ENCODE measurements at regions not wholly inside any gene's neighbourhood (a gene's known extent, or its start where the extent isn't known, plus 50 kb on each side); places are given as distances from the start of the nearest gene placed in this dataset.
A peak's percentile ranks its signal among the peaks of the same experiment; 100 is the strongest.

DNA sequence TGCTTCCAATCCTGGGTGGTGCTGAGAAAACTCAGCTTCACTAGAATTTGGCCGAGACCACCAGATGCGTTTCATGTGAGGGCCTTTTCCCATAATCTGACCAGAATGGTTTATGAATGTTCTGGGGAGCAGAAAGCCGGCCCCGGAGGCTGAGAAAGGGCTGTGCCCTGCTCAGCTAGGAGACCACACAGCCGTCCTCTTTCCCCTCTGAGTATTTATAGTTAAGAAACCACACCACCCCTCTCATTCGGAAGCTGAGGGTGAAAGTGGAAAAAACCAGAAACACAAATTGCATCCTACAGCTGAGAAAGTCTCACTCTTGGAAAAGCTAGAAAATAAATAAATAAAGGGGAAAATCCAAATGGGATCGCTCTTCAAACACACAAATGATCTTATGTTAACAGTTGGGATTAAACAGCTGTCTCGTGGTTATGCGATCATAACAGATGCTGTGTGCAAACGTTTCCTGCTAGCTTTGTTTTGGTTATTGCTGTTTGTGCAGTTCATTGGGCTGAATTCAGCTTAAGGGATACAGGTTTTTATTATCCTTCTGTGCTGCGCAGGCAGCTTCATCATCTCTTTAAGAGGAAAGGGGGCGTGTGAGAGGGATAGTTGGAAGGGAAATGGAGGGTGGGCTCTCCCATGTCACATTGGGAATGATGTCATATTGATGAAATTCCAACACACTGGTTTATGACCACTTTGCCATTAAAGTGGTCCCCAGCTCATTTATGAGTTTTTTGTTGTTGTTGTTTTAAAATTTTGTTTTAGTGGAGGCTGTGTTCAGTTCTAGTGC lies 1026.2 kb upstream of the NR2F2 start:
- Histone ChIP-seq H3K9me3 (ENCODE audit: control insufficient read depth, insufficient read depth, low read length) (no peaks in the 10 kb centered on the region), H3K4me1 (ENCODE audit: insufficient read depth, low read length) (no peaks in the 10 kb centered on the region), H3K36me3 (ENCODE audit: insufficient read depth, low read length) (no peaks in the 10 kb centered on the region), H3K9ac (ENCODE audit: low read depth, low read length) (no peak overlapping the region)

DNA sequence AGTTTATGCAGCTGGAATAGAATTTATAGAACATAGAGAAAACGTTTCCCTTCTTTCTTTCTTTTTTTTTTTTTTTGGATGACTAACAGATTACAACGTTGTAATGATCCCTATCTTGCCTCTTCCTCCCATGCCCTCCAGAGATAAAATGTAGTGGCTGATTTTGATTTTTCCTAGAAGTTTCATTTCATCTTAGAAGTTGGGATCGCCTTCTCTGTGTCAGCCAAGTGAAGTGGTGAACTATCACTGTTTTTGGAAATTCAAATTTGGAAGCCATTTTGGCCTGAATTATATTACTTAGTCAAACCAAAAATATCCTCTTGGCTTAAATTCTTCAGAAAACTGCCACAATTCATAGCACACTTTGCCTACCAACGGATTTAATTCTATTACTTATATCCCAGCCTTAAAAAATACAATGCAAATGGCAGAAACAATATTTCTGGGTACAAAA lies 1025.5 kb upstream of the NR2F2 start:
- Histone ChIP-seq H3K36me3 (ENCODE audit: insufficient read depth, low read length) (no peaks in the 10 kb centered on the region), H3K9ac (ENCODE audit: low read depth, low read length) (no peak overlapping the region), H3K9me3 (ENCODE audit: control insufficient read depth, insufficient read depth, low read length) (no peaks in the 10 kb centered on the region), H3K4me1 (ENCODE audit: insufficient read depth, low read length) (no peaks in the 10 kb centered on the region)

DNA sequence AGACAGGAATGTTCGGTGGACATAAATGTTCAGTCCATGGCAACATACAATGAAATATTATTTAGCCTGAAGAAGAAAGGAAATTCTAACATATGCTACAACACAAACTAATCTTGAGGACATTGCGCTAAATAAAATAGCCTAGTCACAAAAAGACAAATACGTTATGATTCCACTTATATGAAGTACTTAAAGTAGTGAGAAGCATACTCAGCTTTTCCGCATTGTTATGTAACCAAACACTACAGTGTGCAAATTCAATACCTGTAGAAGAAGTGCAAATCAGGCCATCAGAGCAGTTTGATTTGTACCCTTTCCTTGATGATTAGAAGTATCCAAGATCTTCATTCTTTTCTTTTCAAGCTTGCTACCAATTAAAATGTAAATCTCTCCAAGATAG lies 1023.4 kb upstream of the NR2F2 start:
- Histone ChIP-seq H3K9ac (ENCODE audit: low read depth, low read length) (no peak overlapping the region), H3K9me3 (ENCODE audit: control insufficient read depth, insufficient read depth, low read length) (no peaks in the 10 kb centered on the region), H3K36me3 (ENCODE audit: insufficient read depth, low read length) (no peaks in the 10 kb centered on the region), H3K4me1 (ENCODE audit: insufficient read depth, low read length) (no peaks in the 10 kb centered on the region)

DNA sequence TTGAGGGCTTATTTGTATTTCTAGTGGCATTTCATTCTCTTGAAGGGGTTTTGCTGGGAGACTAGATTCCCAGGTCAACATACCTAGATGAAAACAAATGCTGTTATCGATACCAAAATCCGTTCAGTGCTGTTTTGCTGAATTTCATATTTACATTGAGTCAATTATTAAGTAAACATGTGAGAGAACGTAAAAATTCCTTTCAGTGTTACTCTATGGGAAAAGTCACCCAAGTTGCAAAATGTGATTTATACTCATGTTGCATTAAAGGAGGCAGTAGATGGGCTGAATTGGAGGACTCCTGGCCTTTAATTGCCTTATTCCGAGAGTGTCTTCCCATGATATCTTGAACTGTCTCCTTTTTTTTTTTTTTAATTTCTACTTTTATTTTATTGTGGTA lies 1011.3 kb upstream of the NR2F2 start:
- H3K9ac ChIP-seq (ENCODE audit: low read depth, low read length), result no peak overlapping the region
- no peaks in the 10 kb centered on the region for H3K36me3 ChIP-seq (ENCODE audit: insufficient read depth, low read length)
- H3K9me3 ChIP-seq (ENCODE audit: control insufficient read depth, insufficient read depth, low read length), result no peaks in the 10 kb centered on the region
- H3K4me1 ChIP-seq (ENCODE audit: insufficient read depth, low read length), result no peaks in the 10 kb centered on the region

DNA sequence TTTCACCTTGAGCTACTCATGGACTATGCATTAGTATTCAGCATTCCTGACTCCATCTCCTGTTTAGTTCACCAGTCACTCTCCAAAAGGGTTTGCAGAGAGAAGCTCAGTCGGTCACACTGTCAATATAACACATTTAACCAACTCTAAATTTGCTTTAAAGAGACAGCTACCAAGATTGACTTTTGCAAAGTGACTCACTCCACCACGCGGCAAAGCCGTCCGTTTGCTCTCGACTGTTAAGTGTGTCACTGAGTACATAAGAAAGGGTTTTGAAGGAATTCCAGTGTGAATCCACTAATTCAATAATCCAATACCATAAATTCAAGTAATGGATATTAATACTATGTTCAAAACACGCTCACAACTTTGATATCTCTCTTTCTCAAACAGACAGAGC lies 1006.7 kb upstream of the NR2F2 start:
- no peaks in the 10 kb centered on the region for H3K36me3 ChIP-seq (ENCODE audit: insufficient read depth, low read length)
- no peak overlapping the region for H3K9ac ChIP-seq (ENCODE audit: low read depth, low read length)
- no peaks in the 10 kb centered on the region for H3K4me1 ChIP-seq (ENCODE audit: insufficient read depth, low read length)

DNA sequence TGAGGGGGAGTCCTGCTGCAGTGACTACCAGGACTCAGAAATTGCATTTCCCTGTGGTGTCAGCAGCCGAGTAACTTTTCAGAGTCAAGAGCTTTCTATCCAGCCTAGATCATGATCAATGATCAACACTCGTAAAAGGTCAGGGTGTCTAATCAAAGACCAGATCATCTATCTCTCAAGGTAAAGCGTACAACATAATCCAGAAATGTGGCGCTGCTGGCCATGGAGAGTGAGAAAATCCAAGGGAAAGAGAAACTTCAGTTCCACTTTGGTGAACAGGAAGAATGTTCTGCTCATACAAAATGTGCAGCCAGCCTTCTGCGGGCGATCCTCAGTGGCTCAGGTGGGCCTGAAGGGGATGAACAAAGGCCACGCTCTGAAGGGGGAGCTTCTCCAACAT lies 1005.8 kb upstream of the NR2F2 start:
- Histone ChIP-seq H3K4me1 (ENCODE audit: insufficient read depth, low read length) (no peaks in the 10 kb centered on the region), H3K9me3 (ENCODE audit: control insufficient read depth, insufficient read depth, low read length) (no peaks in the 10 kb centered on the region), H3K9ac (ENCODE audit: low read depth, low read length) (no peak overlapping the region), H3K36me3 (ENCODE audit: insufficient read depth, low read length) (no peaks in the 10 kb centered on the region)

More for the DNA sequence above, 1006.7 kb upstream of the NR2F2 start:
- H3K9me3 ChIP-seq (ENCODE audit: control insufficient read depth, insufficient read depth, low read length), result no peaks in the 10 kb centered on the region

DNA sequence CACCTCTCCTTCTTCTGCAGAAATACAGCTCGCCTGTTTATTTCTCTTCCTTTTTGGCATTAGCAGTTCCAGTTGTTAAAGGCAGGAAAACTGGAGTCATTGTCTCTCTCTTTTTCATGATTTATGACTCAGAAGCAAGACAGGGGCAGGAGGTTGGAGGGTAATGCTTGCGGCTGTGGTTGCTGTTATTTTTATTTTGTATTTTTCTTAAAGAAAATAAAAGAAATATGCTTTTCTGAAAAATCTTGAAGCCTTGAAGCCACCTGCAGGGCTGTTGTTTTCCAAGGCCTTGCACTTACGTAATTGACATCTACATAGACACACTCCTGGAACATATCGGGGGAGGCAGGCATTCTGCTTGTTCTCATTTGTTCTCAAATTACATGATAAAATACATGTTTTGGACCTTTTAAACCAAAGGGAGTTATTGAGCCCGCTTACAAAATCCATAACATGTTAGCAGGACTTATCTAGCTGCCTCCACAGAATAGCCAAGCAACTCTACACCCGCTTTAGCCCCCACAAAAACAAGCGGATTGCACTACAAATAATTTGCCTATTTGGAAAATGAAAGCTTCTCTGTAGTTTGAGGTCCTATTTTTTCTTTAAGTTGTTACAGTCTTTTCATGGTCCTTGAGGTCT lies 1004.6 kb upstream of the NR2F2 start:
- Histone ChIP-seq H3K9ac (ENCODE audit: low read depth, low read length) (no peak overlapping the region), H3K4me1 (ENCODE audit: insufficient read depth, low read length) (no peaks in the 10 kb centered on the region), H3K9me3 (ENCODE audit: control insufficient read depth, insufficient read depth, low read length) (no peaks in the 10 kb centered on the region), H3K36me3 (ENCODE audit: insufficient read depth, low read length) (no peaks in the 10 kb centered on the region)

DNA sequence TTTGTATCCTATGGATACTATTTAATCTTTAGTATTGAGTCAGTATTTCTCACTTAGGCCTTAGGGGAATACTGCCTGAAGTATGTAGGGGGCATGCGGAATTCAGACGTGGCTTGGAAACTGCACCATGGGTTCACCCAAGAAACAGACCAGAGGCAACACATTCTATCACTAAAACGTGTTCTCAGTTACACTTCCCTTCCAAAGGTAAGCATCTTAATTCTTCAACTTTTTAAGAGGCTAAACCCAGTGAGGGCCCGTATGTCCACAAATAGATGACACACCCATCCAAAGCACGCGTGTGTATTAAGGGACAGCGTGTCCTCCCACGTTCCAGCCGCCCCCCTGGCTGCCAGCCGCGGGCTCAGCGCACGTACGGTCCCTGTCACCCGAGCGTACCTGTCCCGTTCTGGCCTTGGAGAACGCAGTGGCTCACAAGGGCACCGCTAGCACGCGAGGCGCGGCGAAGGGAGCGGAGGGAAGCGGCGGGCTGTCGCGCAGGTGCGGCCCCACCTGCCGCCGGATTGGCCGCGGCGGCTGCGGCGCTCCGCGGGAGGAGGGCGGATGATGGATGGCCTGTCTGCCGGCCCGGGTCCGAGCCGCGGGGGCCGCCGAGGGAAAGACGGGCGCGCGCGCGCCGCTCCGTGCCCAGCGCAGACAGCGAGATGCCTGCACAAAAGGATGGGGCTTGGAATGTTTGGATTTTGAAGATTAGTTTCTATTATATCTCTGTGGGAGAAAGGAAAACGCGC lies 1003.9 kb upstream of the NR2F2 start:
- H3K4me1 ChIP-seq (ENCODE audit: insufficient read depth, low read length), result no peaks in the 10 kb centered on the region
- H3K9ac ChIP-seq (ENCODE audit: low read depth, low read length), result peak overlapping the region; percentile 49; the same call in 1 of the 2 replicates
- H3K9me3 ChIP-seq (ENCODE audit: control insufficient read depth, insufficient read depth, low read length), result no peaks in the 10 kb centered on the region
- no peaks in the 10 kb centered on the region for H3K36me3 ChIP-seq (ENCODE audit: insufficient read depth, low read length)

DNA sequence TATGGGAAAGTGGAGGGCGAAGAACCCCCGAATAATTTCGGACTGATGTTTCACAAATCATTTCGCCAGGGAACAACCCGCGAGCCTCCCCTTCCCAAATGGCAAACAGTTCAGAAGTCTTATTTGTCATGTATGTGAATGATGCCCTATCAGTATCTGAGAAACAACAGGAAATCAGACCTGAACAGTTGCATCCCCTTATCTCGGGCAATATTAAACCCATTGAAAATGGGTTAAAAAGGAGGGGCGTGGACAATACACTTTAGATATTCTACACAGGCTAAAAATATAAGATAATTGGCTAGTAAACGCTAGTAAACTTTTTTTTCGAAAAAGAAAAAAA lies 1003.3 kb upstream of the NR2F2 start:
- Histone ChIP-seq H3K36me3 (ENCODE audit: insufficient read depth, low read length) (no peaks in the 10 kb centered on the region), H3K4me1 (ENCODE audit: insufficient read depth, low read length) (no peaks in the 10 kb centered on the region), H3K9me3 (ENCODE audit: control insufficient read depth, insufficient read depth, low read length) (no peaks in the 10 kb centered on the region), H3K9ac (ENCODE audit: low read depth, low read length) (peak overlapping the region; percentile 49; the same call in 1 of the 2 replicates)

DNA sequence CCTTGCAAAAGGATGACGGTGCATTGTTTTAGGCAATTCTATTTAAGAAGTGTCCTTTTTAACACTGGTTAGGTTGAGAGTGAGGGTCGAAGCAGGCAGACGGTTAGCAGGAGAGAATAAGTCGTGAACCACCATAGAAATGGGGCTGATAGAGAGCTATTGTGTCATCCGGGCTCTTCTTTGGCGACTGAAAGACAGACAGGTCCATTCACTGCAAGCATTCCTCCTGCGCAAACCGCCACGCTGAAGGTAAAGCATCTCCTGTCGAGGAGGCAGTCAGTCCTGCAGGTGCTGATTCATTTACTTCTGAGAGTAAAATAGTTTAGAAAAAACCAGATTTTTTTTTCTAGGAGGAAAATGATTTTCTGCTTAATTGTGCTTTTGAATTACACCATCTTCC lies 1002.8 kb upstream of the NR2F2 start:
- no peaks in the 10 kb centered on the region for H3K4me1 ChIP-seq (ENCODE audit: insufficient read depth, low read length)
- H3K9me3 ChIP-seq (ENCODE audit: control insufficient read depth, insufficient read depth, low read length), result no peaks in the 10 kb centered on the region
- H3K9ac ChIP-seq (ENCODE audit: low read depth, low read length), result no peak overlapping the region
- H3K36me3 ChIP-seq (ENCODE audit: insufficient read depth, low read length), result no peaks in the 10 kb centered on the region

DNA sequence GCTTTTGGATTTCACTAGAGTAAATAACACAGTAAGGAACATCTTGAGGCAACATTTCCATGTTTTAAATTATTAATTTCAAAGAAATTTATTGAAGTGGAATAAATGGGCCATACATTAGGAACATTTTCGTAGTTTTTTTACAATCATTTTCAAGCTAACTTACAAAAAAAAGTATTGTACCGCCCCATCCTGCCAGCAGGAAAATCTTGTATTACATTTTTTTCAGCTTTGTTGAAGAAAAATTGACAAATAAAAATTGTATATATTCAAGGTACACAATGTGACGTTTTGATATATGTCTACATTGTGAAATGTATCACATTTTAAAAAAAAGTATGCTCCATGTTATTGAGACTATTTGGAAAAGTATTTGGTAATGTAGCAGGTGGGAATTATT lies 1001.9 kb upstream of the NR2F2 start:
- Histone ChIP-seq H3K9ac (ENCODE audit: low read depth, low read length) (no peak overlapping the region), H3K9me3 (ENCODE audit: control insufficient read depth, insufficient read depth, low read length) (no peaks in the 10 kb centered on the region), H3K4me1 (ENCODE audit: insufficient read depth, low read length) (no peaks in the 10 kb centered on the region), H3K36me3 (ENCODE audit: insufficient read depth, low read length) (no peaks in the 10 kb centered on the region)

DNA sequence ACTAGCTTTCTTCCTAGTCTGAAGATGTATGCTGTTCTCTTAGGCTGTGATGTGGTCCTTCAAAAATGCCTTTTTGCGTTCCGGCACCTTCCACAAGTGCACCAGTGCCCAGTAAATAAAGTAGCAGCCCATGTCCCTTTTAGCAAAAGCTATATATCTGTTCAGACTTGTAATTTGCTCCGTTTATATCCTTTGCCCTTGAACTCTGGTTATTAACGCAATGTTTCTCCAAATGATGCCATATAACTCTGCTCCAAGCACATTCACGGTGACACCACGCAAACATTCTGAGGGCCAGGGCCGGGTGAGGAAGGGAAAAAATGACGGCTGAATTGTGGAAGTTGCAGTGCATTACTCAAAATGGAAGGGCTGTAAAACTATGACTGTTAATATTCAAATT lies 1001.1 kb upstream of the NR2F2 start:
- Histone ChIP-seq H3K4me1 (ENCODE audit: insufficient read depth, low read length) (no peaks in the 10 kb centered on the region), H3K9ac (ENCODE audit: low read depth, low read length) (no peak overlapping the region), H3K36me3 (ENCODE audit: insufficient read depth, low read length) (no peaks in the 10 kb centered on the region), H3K9me3 (ENCODE audit: control insufficient read depth, insufficient read depth, low read length) (no peaks in the 10 kb centered on the region)

DNA sequence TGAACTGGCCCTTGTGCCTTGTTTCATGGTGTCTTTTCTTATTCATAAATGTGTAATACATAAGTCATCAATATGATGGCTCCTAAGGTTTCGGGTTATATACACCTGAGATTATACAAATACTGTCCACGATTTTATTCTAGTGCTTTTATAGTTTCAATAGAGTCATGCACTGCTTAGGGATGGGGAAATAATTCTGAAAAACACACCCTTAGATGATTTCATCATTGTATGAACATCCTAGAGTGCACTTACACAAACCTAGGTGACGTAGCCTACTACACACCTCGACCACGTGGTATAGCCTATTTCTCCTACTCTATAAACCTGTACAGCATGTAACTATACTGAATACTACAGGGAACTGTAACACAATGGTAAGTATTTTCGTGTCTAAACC lies 988.8 kb upstream of the NR2F2 start:
- no peaks in the 10 kb centered on the region for H3K4me1 ChIP-seq (ENCODE audit: insufficient read depth, low read length)
- no peaks in the 10 kb centered on the region for H3K9me3 ChIP-seq (ENCODE audit: control insufficient read depth, insufficient read depth, low read length)
- H3K9ac ChIP-seq (ENCODE audit: low read depth, low read length), result no peak overlapping the region
- H3K36me3 ChIP-seq (ENCODE audit: insufficient read depth, low read length), result no peaks in the 10 kb centered on the region

DNA sequence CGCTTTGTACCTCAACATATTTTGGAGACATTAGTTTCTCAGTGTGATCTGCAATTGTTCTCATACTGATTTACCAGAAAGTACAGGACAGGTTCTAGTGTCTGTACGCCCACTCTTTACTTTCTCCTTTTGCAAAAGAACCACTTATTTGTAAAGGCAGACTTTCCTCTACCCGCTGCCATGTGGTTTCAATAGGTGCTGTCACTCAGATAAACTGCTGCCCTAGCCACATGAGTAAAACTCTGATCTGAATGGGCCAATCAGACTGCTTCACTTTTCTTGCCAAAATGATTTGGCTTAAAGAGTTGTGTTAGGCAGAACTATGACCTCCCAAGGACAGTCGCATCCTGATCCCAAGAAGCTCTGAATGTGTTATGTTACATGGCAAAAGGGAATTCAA lies 984.6 kb upstream of the NR2F2 start:
- Histone ChIP-seq H3K4me1 (ENCODE audit: insufficient read depth, low read length) (peaks cover 5% of the 10 kb centered on the region; the same call in 1 of the 2 replicates), H3K9me3 (ENCODE audit: control insufficient read depth, insufficient read depth, low read length) (no peaks in the 10 kb centered on the region), H3K9ac (ENCODE audit: low read depth, low read length) (no peak overlapping the region), H3K36me3 (ENCODE audit: insufficient read depth, low read length) (no peaks in the 10 kb centered on the region)
